Endothelial cell of umbilical vein (primary cell): ENCODE measurements at regions not wholly inside any gene's neighbourhood (a gene's known extent, or its start where the extent isn't known, plus 50 kb on each side); places are given as distances from the start of the nearest gene placed in this dataset.

Experiments
- BruUV-seq: library from RNA; stranded (reverse); fragments of 400-500 nt; replicated peaks from 2 replicates; lab custom pipeline; 2021; lab: Mats Ljungman, UMichigan
- CTCF ChIA-PET: fragments of 300-600, 350-600 bp; sonication (Branson Sonifier 250); formaldehyde crosslinking; loops from one replicate; lab custom pipeline; 2021; ENCODE audit warnings: antibody characterized with exemption, inconsistent platforms; lab: Charles Lee
- POLR2A ChIA-PET: fragments of 300-600, 350-600 bp; sonication (Branson Sonifier 250); formaldehyde crosslinking; loops from one replicate; lab custom pipeline; 2021; ENCODE audit warnings: antibody characterized with exemption, inconsistent platforms; lab: Charles Lee
- DNase-seq: peaks from one replicate; pipeline ENCODE4 v3.0.0-alpha.2; 2011; ENCODE audit warnings: low read depth, low spot score
- FAIRE-seq: peaks from 2 replicates; lab custom pipeline; 2011; peaks lifted over from hg19 to GRCh38; lab: Jason Lieb, UNC
- H2AFZ ChIP-seq: 2 replicates; pipeline ENCODE4 v1.6.0; 2012; ENCODE audit warnings: low read depth, low read length, control low read depth, inconsistent platforms
- H3K27ac ChIP-seq: 2 replicates; pipeline ENCODE4 v1.5.1; 2011; ENCODE audit warnings: low read depth, mild to moderate bottlenecking, control low read depth, low read length, moderate library complexity; ENCODE audit not compliant: insufficient read depth
- H3K27me3 ChIP-seq, 2 experiments: 2 replicates each; pipeline versions ENCODE4 v1.6.0 to v1.6.1; 2011; ENCODE audit warnings: low read length in 2 of 2, mixed read lengths in 1 of 2; ENCODE audit not compliant: control insufficient read depth in 2 of 2, insufficient read depth in 2 of 2
- H3K36me3 ChIP-seq, 2 experiments: 2 replicates in 1 of 2; 3 replicates in 1 of 2; pipeline ENCODE4 v1.5.1; 2011; ENCODE audit warnings: low read length in 2 of 2, mild to moderate bottlenecking in 1 of 2, moderate library complexity in 1 of 2; ENCODE audit not compliant: control insufficient read depth in 2 of 2, insufficient read depth in 2 of 2; ENCODE audit errors: extremely low read depth in 1 of 2
- H3K4me1 ChIP-seq: 3 replicates; pipeline ENCODE4 v1.5.1; 2011; ENCODE audit warnings: mild to moderate bottlenecking, low read length; ENCODE audit not compliant: control insufficient read depth, insufficient read depth; ENCODE audit errors: extremely low read depth
- H3K4me2 ChIP-seq: 2 replicates; pipeline ENCODE4 v1.6.1; 2011; ENCODE audit warnings: low read length, control low read depth, mixed read lengths; ENCODE audit not compliant: insufficient read depth
- H3K4me3 ChIP-seq, 3 experiments: fragments of 200-600 bp in 1 of 3; sonication (generic), shearing (Covaris generic) in 1 of 3; replicated peaks in 1 of 3; 2 replicates each; pipeline ENCODE4 v1.5.1; 2011 to 2016; ENCODE audit warnings: control low read depth in 3 of 3, low read length in 3 of 3, mild to moderate bottlenecking in 2 of 3, inconsistent platforms in 1 of 3, low read depth in 1 of 3, moderate library complexity in 1 of 3; ENCODE audit not compliant: insufficient read depth in 1 of 3
- H3K79me2 ChIP-seq: 2 replicates; pipeline ENCODE4 v1.6.0; 2012; ENCODE audit warnings: low read length, inconsistent platforms; ENCODE audit not compliant: control insufficient read depth, insufficient read depth
- H3K9ac ChIP-seq: replicated peaks from 2 replicates; pipeline ENCODE3; 2011; ENCODE audit warnings: low read length, control low read depth; ENCODE audit not compliant: insufficient read depth; ENCODE audit errors: extremely low read depth
- H3K9me1 ChIP-seq: replicated peaks from 3 replicates; pipeline ENCODE4 v1.6.0; 2011; ENCODE audit warnings: mild to moderate bottlenecking, low read length; ENCODE audit not compliant: control insufficient read depth, insufficient read depth; ENCODE audit errors: extremely low read depth
- H3K9me3 ChIP-seq: replicated peaks from 2 replicates; pipeline ENCODE4 v1.5.1; 2012; ENCODE audit warnings: low read length, inconsistent platforms; ENCODE audit not compliant: control insufficient read depth, insufficient read depth
- H4K20me1 ChIP-seq: replicated peaks from 2 replicates; pipeline ENCODE3; 2011; ENCODE audit warnings: mild to moderate bottlenecking, low read length; ENCODE audit not compliant: control insufficient read depth, insufficient read depth; ENCODE audit errors: extremely low read depth
- EZH2 ChIP-seq: IDR thresholded peaks from 2 replicates; pipeline ENCODE4 v1.6.1; 2012; ENCODE audit warnings: borderline replicate concordance, low read depth, mild to moderate bottlenecking, moderate library complexity, low read length, inconsistent platforms; ENCODE audit not compliant: severe bottlenecking
- FOS ChIP-seq: IDR thresholded peaks from 2 replicates; pipeline ENCODE4 v1.6.1; 2011; ENCODE audit warnings: mild to moderate bottlenecking, low read length, moderate library complexity, borderline replicate concordance; ENCODE audit not compliant: insufficient read depth
- GATA2 ChIP-seq: IDR thresholded peaks from 2 replicates; pipeline ENCODE4 v1.7.0; 2011; ENCODE audit warnings: low read depth, mild to moderate bottlenecking, moderate library complexity, mixed read lengths, low read length; ENCODE audit not compliant: insufficient read length, insufficient read depth
- MYC ChIP-seq: IDR thresholded peaks from one replicate; pipeline ENCODE4 v1.6.1; 2011; ENCODE audit warnings: mild to moderate bottlenecking, low read depth, low read length
- POLR2A ChIP-seq: IDR thresholded peaks from 2 replicates; pipeline ENCODE4 v1.6.1; 2012; ENCODE audit warnings: low read depth, mild to moderate bottlenecking, control low read depth, low read length
- POLR2AphosphoS5 ChIP-seq: IDR thresholded peaks from 2 replicates; pipeline ENCODE4 v1.6.1; 2012; ENCODE audit warnings: low read depth, mild to moderate bottlenecking, control low read depth, low read length, moderate library complexity; ENCODE audit not compliant: insufficient read depth
- dilution Hi-C: fragments of 300-500 bp; cut with MboI; formaldehyde crosslinking; loops from one replicate; pipeline ENCODE4 v1.15.0; 2019; ENCODE audit warnings: low sequenced_read_pairs; ENCODE audit not compliant: extremely low pct_ligation_motif_present
- intact Hi-C: fragments of 100-400 bp; cut with micrococcal nuclease; formaldehyde crosslinking; loops from one replicate; pipeline ENCODE4 v1.10.0; 2022
- TF ChIP-seq, protein P1 (sequence below), 2 donors: IDR thresholded peaks; 1 replicate in 1 of 2; 2 replicates in 1 of 2; pipeline ENCODE4 v1.5.1; 2011; ENCODE audit warnings: low read length in 2 of 2, mild to moderate bottlenecking in 2 of 2, moderate library complexity in 2 of 2, control low read depth in 1 of 2, inconsistent platforms in 1 of 2, low read depth in 1 of 2; ENCODE audit not compliant: insufficient read depth in 1 of 2; ENCODE audit errors: extremely low read depth in 1 of 2
- TF ChIP-seq, protein P2 (sequence below): IDR thresholded peaks from 2 replicates; pipeline ENCODE4 v1.6.1; 2011; ENCODE audit not compliant: insufficient read depth, insufficient read length

DNA sequence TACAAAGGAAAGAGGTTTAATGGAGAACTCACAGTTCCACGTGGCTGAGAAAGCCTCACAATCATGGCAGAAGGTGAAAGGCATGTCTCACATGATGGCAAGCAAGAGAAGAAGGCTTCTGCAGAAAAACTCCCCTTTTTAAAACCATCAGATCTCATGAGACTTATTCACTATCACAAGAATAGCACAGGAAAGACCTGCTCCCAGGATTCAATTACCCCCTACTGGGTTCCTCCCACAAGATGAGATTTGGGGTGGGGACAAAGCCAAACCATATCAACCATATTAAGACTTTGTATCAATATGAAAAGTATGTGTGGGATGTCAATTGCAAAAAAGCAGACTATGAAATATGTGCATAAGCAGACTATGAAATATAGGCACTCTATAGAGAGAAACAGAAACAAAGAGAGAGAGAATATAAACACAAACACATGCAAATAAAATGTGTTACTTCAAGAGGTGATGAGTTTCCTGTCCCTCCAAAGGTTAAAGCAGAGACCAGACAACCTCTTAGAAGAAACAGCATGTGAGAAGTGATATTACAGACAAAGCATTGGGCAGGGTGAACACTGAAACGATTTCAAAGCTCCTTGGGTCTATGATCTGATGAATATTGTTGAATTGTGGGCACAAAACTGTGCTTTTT, 151.2 kb upstream of the KRR1 start:
- H3K27ac ChIP-seq, result no peak overlapping the region
- H3K79me2 ChIP-seq, result no peaks in the 10 kb centered on the region
- H3K27me3 ChIP-seq, result no peaks in the 10 kb centered on the region
- intact Hi-C loops (no loop called here), dilution Hi-C loops (no loop called here)
- no TSS peak for BruUV-seq
- H3K4me1 ChIP-seq, result peaks cover 36% of the 10 kb centered on the region
- no peak for DNase-seq
- TF ChIP-seq GATA2, result no peak
- TF ChIP-seq MYC, result no peak
- no peak for TF ChIP-seq POLR2AphosphoS5
- no peak for TF ChIP-seq EZH2
- no peaks in the 10 kb centered on the region for H3K9me1 ChIP-seq
- no peaks in the 10 kb centered on the region for H3K36me3 ChIP-seq
- POLR2A ChIA-PET, result no interaction called here
- H3K4me3 ChIP-seq, result no peak overlapping the region
- CTCF ChIA-PET, result no interaction called here
- no peak overlapping the region for H3K4me2 ChIP-seq
- FAIRE-seq, result no peak
- no peak overlapping the region for H3K9ac ChIP-seq
- H2AFZ ChIP-seq, result no peak overlapping the region
- no peaks in the 10 kb centered on the region for H4K20me1 ChIP-seq
- no peaks in the 10 kb centered on the region for H3K9me3 ChIP-seq

DNA sequence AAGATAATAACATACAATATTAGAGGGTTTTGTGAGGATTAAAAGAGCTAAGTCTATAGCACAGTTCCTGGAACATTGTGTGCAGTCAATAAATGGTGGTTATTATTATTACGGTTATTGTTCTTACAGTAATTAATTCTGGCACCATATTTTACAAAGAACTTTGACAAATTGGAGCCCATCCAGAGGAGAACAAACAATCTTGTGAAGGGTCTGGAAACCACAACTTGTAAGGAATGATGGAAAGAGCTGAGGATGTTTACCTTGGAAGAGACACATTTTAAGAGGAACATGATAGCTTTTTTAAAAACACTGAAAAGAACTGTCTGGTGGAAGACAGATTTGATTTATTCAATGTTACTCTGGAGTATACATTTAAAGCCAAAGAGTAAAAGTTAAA, 150.5 kb upstream of the KRR1 start:
- no peak overlapping the region for H3K27ac ChIP-seq
- intact Hi-C loops (no loop called here), dilution Hi-C loops (no loop called here)
- no peaks in the 10 kb centered on the region for H3K36me3 ChIP-seq
- no TSS peak for BruUV-seq
- peak; percentile 74 for DNase-seq
- no peaks in the 10 kb centered on the region for H3K9me3 ChIP-seq
- H4K20me1 ChIP-seq, result no peaks in the 10 kb centered on the region
- H3K4me1 ChIP-seq, result peaks cover 39% of the 10 kb centered on the region
- no peaks in the 10 kb centered on the region for H3K79me2 ChIP-seq
- no peak overlapping the region for H3K4me3 ChIP-seq
- no peaks in the 10 kb centered on the region for H3K27me3 ChIP-seq
- H2AFZ ChIP-seq, result no peak overlapping the region
- peak overlapping the region; percentile 8 for H3K4me2 ChIP-seq
- H3K9me1 ChIP-seq, result no peaks in the 10 kb centered on the region
- POLR2A ChIA-PET, result no interaction called here
- TF ChIP-seq EZH2 (no peak), MYC (no peak), POLR2A (no peak), POLR2AphosphoS5 (no peak), FOS (no peak)
- TF ChIP-seq, protein P1, sequence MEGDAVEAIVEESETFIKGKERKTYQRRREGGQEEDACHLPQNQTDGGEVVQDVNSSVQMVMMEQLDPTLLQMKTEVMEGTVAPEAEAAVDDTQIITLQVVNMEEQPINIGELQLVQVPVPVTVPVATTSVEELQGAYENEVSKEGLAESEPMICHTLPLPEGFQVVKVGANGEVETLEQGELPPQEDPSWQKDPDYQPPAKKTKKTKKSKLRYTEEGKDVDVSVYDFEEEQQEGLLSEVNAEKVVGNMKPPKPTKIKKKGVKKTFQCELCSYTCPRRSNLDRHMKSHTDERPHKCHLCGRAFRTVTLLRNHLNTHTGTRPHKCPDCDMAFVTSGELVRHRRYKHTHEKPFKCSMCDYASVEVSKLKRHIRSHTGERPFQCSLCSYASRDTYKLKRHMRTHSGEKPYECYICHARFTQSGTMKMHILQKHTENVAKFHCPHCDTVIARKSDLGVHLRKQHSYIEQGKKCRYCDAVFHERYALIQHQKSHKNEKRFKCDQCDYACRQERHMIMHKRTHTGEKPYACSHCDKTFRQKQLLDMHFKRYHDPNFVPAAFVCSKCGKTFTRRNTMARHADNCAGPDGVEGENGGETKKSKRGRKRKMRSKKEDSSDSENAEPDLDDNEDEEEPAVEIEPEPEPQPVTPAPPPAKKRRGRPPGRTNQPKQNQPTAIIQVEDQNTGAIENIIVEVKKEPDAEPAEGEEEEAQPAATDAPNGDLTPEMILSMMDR (IDR thresholded peaks at IDR 0.05; ENCODE audit: extremely low read depth in 1 of 2, insufficient read depth in 1 of 2, low read depth in 1 of 2, low read length in 2 of 2), result no peak
- TF ChIP-seq, protein P2, sequence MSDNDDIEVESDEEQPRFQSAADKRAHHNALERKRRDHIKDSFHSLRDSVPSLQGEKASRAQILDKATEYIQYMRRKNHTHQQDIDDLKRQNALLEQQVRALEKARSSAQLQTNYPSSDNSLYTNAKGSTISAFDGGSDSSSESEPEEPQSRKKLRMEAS, result no peak
- no peak for FAIRE-seq
- no peak overlapping the region for H3K9ac ChIP-seq
- CTCF ChIA-PET, result interaction anchor here (1.6 kb wide), 1 partner anchor 32 kb away, joined by 4 read pairs; no protein-coding TSS in a partner anchor
